Keratinocyte (primary cell): ENCODE measurements at regions not wholly inside any gene's neighbourhood (a gene's known extent, or its start where the extent isn't known, plus 50 kb on each side); places are given as distances from the start of the nearest gene placed in this dataset.

Experiments used
- DNase-seq: peaks from one replicate; pipeline ENCODE4 v3.0.0-alpha.2; 2011; ENCODE audit warnings: low read depth, missing footprints, low spot score
- FAIRE-seq: peaks from 2 replicates; lab custom pipeline; 2011; peaks lifted over from hg19 to GRCh38; lab: Jason Lieb, UNC
- H2AFZ ChIP-seq: 2 replicates; pipeline ENCODE4 v1.6.0; 2012; ENCODE audit warnings: low read length, control low read depth, inconsistent platforms; ENCODE audit not compliant: control insufficient read depth
- H3K27ac ChIP-seq: 2 replicates; pipeline ENCODE4 v1.5.1; 2011; ENCODE audit warnings: low read length; ENCODE audit not compliant: control insufficient read depth, insufficient read depth
- H3K27me3 ChIP-seq: 3 replicates; pipeline ENCODE4 v1.6.0; 2011; ENCODE audit warnings: low read length; ENCODE audit not compliant: control insufficient read depth, insufficient read depth; ENCODE audit errors: extremely low read depth
- H3K36me3 ChIP-seq, 2 experiments: 2 replicates in 1 of 2; 3 replicates in 1 of 2; pipeline ENCODE4 v1.5.1; 2011; ENCODE audit warnings: low read length in 2 of 2, mild to moderate bottlenecking in 1 of 2; ENCODE audit not compliant: control insufficient read depth in 2 of 2, insufficient read depth in 2 of 2; ENCODE audit errors: extremely low read depth in 1 of 2
- H3K4me1 ChIP-seq: 3 replicates; pipeline ENCODE4 v1.5.1; 2011; ENCODE audit warnings: low read length; ENCODE audit not compliant: control insufficient read depth, insufficient read depth; ENCODE audit errors: extremely low read depth
- H3K4me2 ChIP-seq: 3 replicates; pipeline ENCODE4 v1.6.0; 2011; ENCODE audit warnings: low read depth, low read length; ENCODE audit not compliant: control insufficient read depth, insufficient read depth; ENCODE audit errors: extremely low read depth
- H3K4me3 ChIP-seq, 3 experiments: fragments of 200-600 bp in 1 of 3; sonication (generic) in 1 of 3; 2 replicates in 2 of 3; 3 replicates in 1 of 3; pipeline ENCODE4 v1.5.1; 2011 to 2016; ENCODE audit warnings: low read length in 3 of 3, mild to moderate bottlenecking in 3 of 3, control low read depth in 2 of 3, inconsistent platforms in 1 of 3, low read depth in 1 of 3, mixed read lengths in 1 of 3, mixed run types in 1 of 3, moderate library complexity in 1 of 3; ENCODE audit not compliant: control insufficient read depth in 2 of 3, insufficient read depth in 2 of 3; ENCODE audit errors: extremely low read depth in 1 of 3
- H3K79me2 ChIP-seq: 2 replicates; pipeline ENCODE4 v1.6.0; 2012; ENCODE audit warnings: low read length; ENCODE audit not compliant: control insufficient read depth, insufficient read depth
- H3K9ac ChIP-seq: 3 replicates; pipeline ENCODE4 v1.6.0; 2011; ENCODE audit warnings: low read length; ENCODE audit not compliant: control insufficient read depth, insufficient read depth; ENCODE audit errors: extremely low read depth
- H3K9me1 ChIP-seq: 3 replicates; pipeline ENCODE4 v1.6.0; 2011; ENCODE audit warnings: low read length; ENCODE audit not compliant: control insufficient read depth, insufficient read depth; ENCODE audit errors: extremely low read depth
- H3K9me3 ChIP-seq: 2 replicates; pipeline ENCODE4 v1.5.1; 2012; ENCODE audit warnings: low read depth, low read length; ENCODE audit not compliant: control insufficient read depth
- H4K20me1 ChIP-seq: 3 replicates; pipeline ENCODE4 v1.6.0; 2011; ENCODE audit warnings: low read length; ENCODE audit not compliant: control insufficient read depth, insufficient read depth; ENCODE audit errors: extremely low read depth
- CTCF ChIP-seq, 3 experiments: IDR thresholded peaks in 1 of 3; conservative IDR thresholded peaks in 1 of 3; optimal IDR thresholded peaks in 1 of 3; 2 replicates in 2 of 3; 3 replicates in 1 of 3; pipeline versions ENCODE3 to v1.5.1; 2011; ENCODE audit warnings: low read length in 3 of 3, mild to moderate bottlenecking in 3 of 3, moderate library complexity in 2 of 3, control low read depth in 1 of 3, inconsistent platforms in 1 of 3; ENCODE audit not compliant: insufficient read depth in 2 of 3; ENCODE audit errors: extremely low read depth in 1 of 3
- EZH2 ChIP-seq: IDR thresholded peaks from one replicate; pipeline ENCODE4 v1.6.1; 2012; ENCODE audit warnings: inconsistent platforms, mild to moderate bottlenecking, low read length, moderate library complexity
- dilution Hi-C: fragments of 300-500 bp; cut with MboI; formaldehyde crosslinking; loops from one replicate; pipeline ENCODE4 v1.7.0; 2020; ENCODE audit warnings: low sequenced_read_pairs; ENCODE audit not compliant: extremely low pct_ligation_motif_present

- dilution Hi-C loops = no loop called here
- Histone ChIP-seq H3K27ac (no peak overlapping the region), H4K20me1 (no peaks in the 10 kb centered on the region), H2AFZ (no peak overlapping the region), H3K36me3 (no peaks in the 10 kb centered on the region), H3K4me1 (no peaks in the 10 kb centered on the region), H3K4me2 (no peak overlapping the region), H3K9me3 (no peaks in the 10 kb centered on the region), H3K9ac (no peak overlapping the region), H3K79me2 (no peaks in the 10 kb centered on the region), H3K4me3 (no peak overlapping the region), H3K9me1 (no peaks in the 10 kb centered on the region), H3K27me3 (no peaks in the 10 kb centered on the region)
- FAIRE-seq (no peak), DNase-seq (no peak)
- TF ChIP-seq CTCF (optimal IDR thresholded peaks at IDR 0.05 in 1 of 3, IDR thresholded peaks at IDR 0.05 in 1 of 3, conservative IDR thresholded peaks at IDR 0.05 in 1 of 3; ENCODE audit: extremely low read depth in 1 of 3, insufficient read depth in 2 of 3, low read length in 3 of 3) (no peak), EZH2 (no peak)
These were observed 214.7 kb upstream of the XYLT1 start for GRCh38 chr16:17685447-17685846.

DNA sequence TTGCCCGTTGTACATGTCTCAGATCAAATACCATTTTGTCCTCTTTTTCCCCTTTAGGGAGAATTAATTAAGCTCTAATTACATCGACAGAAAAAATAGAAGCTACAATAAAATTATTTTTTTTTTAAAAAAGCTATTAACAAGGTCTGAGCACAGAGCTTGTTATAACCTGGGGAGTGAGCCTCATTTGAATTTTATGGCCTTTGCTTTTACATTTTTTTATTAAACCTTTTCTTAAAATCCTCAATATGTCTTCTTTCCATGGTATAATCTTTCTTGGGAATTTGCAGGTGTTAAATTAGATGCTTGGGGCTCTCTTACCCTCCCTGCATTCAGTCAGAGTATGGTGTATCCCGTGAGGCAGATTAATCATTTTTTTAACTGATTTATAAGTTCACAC is 212.5 kb upstream of the XYLT1 start:
- Histone ChIP-seq H3K79me2 (no peaks in the 10 kb centered on the region), H3K4me3 (no peak overlapping the region), H3K4me2 (no peak overlapping the region), H3K9me1 (no peaks in the 10 kb centered on the region), H2AFZ (no peak overlapping the region), H3K9me3 (no peaks in the 10 kb centered on the region), H3K27me3 (no peaks in the 10 kb centered on the region), H3K4me1 (no peaks in the 10 kb centered on the region), H3K36me3 (no peaks in the 10 kb centered on the region), H3K9ac (no peak overlapping the region), H4K20me1 (no peaks in the 10 kb centered on the region), H3K27ac (no peak overlapping the region)
- FAIRE-seq (no peak), DNase-seq (no peak)
- dilution Hi-C loops = no loop called here
- TF ChIP-seq CTCF (optimal IDR thresholded peaks at IDR 0.05 in 1 of 3, IDR thresholded peaks at IDR 0.05 in 1 of 3, conservative IDR thresholded peaks at IDR 0.05 in 1 of 3; ENCODE audit: extremely low read depth in 1 of 3, insufficient read depth in 2 of 3, low read length in 3 of 3) (no peak), EZH2 (no peak)
